ENCODE measurements at regions not wholly inside any gene's neighbourhood (a gene's known extent, or its start where the extent isn't known, plus 50 kb on each side); places are given as distances from the start of the nearest gene placed in this dataset.
"Not testable (repeated sequence)": the region's sequence is repeated elsewhere in the genome, so short reads cannot be mapped to it uniquely, and the experiment has no call there.

- ChIA-PET POLR2A (no interaction called here), CTCF (no interaction called here)
- H3K4me3 ChIP-seq (ENCODE audit: low read depth, low read length), result no peak overlapping the region
- TF ChIP-seq CTCF (IDR thresholded peaks at IDR 0.05; ENCODE audit: low read depth, low read length), result no peak
- peaks cover 16% of the 10 kb centered on the region for H3K9me3 ChIP-seq (ENCODE audit: control insufficient read depth, insufficient read depth, low read length)
- no peaks in the 10 kb centered on the region for H3K27me3 ChIP-seq (ENCODE audit: control insufficient read depth, insufficient read depth, low read length)
- DNase-seq (ENCODE audit: low read depth, low spot score), result no peak
- H3K27ac ChIP-seq (ENCODE audit: low read depth, low read length), result no peak overlapping the region
These were observed 254.0 kb upstream of the STXBP6 start for GRCh38 chr14:25303934-25304333.

GRCh38 chr14:25298238-25298637 is 248.3 kb upstream of the STXBP6 start:
- Histone ChIP-seq H3K4me3 (ENCODE audit: low read depth, low read length) (no peak overlapping the region), H3K27me3 (ENCODE audit: control insufficient read depth, insufficient read depth, low read length) (no peaks in the 10 kb centered on the region), H3K27ac (ENCODE audit: low read depth, low read length) (no peak overlapping the region), H3K9me3 (ENCODE audit: control insufficient read depth, insufficient read depth, low read length) (peaks cover 11% of the 10 kb centered on the region)
- ChIA-PET POLR2A (no interaction called here), CTCF (no interaction called here)
- DNase-seq (ENCODE audit: low read depth, low spot score), result no peak
- no peak for TF ChIP-seq CTCF (IDR thresholded peaks at IDR 0.05; ENCODE audit: low read depth, low read length)

- H3K27ac ChIP-seq (ENCODE audit: low read depth, low read length); H3K27me3 ChIP-seq (ENCODE audit: control insufficient read depth, insufficient read depth, low read length); POLR2A ChIA-PET; H3K9me3 ChIP-seq (ENCODE audit: control insufficient read depth, insufficient read depth, low read length); DNase-seq (ENCODE audit: low read depth, low spot score); H3K4me3 ChIP-seq (ENCODE audit: low read depth, low read length); CTCF ChIA-PET: not testable (repeated sequence)
These were observed 240.2 kb upstream of the STXBP6 start for GRCh38 chr14:25290154-25290553.

- CTCF ChIA-PET, result no interaction called here
- Histone ChIP-seq H3K27me3 (ENCODE audit: control insufficient read depth, insufficient read depth, low read length) (no peaks in the 10 kb centered on the region), H3K4me3 (ENCODE audit: low read depth, low read length) (no peak overlapping the region), H3K9me3 (ENCODE audit: control insufficient read depth, insufficient read depth, low read length) (peaks cover 10% of the 10 kb centered on the region), H3K27ac (ENCODE audit: low read depth, low read length) (no peak overlapping the region)
- DNase-seq (ENCODE audit: low read depth, low spot score), result no peak
- TF ChIP-seq CTCF (IDR thresholded peaks at IDR 0.05; ENCODE audit: low read depth, low read length), result no peak
- POLR2A ChIA-PET, result no interaction called here
These were observed 224.6 kb upstream of the STXBP6 start for GRCh38 chr14:25274529-25274928.

GRCh38 chr14:25267186-25267585 is 217.2 kb upstream of the STXBP6 start:
- no peak for TF ChIP-seq CTCF (IDR thresholded peaks at IDR 0.05; ENCODE audit: low read depth, low read length)
- Histone ChIP-seq H3K27me3 (ENCODE audit: control insufficient read depth, insufficient read depth, low read length) (no peaks in the 10 kb centered on the region), H3K9me3 (ENCODE audit: control insufficient read depth, insufficient read depth, low read length) (peaks cover 27% of the 10 kb centered on the region), H3K27ac (ENCODE audit: low read depth, low read length) (no peak overlapping the region), H3K4me3 (ENCODE audit: low read depth, low read length) (no peak overlapping the region)
- ChIA-PET CTCF (no interaction called here), POLR2A (no interaction called here)
- DNase-seq (ENCODE audit: low read depth, low spot score), result no peak

GRCh38 chr14:25259470-25259869 is 209.5 kb upstream of the STXBP6 start:
- Histone ChIP-seq H3K4me3 (ENCODE audit: low read depth, low read length) (no peak overlapping the region), H3K9me3 (ENCODE audit: control insufficient read depth, insufficient read depth, low read length) (peaks cover 22% of the 10 kb centered on the region), H3K27ac (ENCODE audit: low read depth, low read length) (no peak overlapping the region), H3K27me3 (ENCODE audit: control insufficient read depth, insufficient read depth, low read length) (no peaks in the 10 kb centered on the region)
- POLR2A ChIA-PET, result no interaction called here
- CTCF ChIA-PET, result no interaction called here
- TF ChIP-seq CTCF (IDR thresholded peaks at IDR 0.05; ENCODE audit: low read depth, low read length), result no peak
- no peak for DNase-seq (ENCODE audit: low read depth, low spot score)

Data from AG04450 (cell line).